GM21723 (cell line): ENCODE measurements at regions not wholly inside any gene's neighbourhood (a gene's known extent, or its start where the extent isn't known, plus 50 kb on each side); places are given as distances from the start of the nearest gene placed in this dataset.
"Not testable (repeated sequence)": the region's sequence is repeated elsewhere in the genome, so short reads cannot be mapped to it uniquely, and the experiment has no call there.

ENCODE experiments used
- ATAC-seq: cut with Tn5 transposase; IDR thresholded peaks from one replicate; pipeline ENCODE4 v1.9.1; 2021; ENCODE audit warnings: mild to moderate bottlenecking, moderate library complexity; ENCODE audit not compliant: unreplicated experiment

- ATAC-seq, result no peak
Observed at GRCh38 chr1:65020774-65021173, 54.4 kb upstream of the JAK1 start.

GRCh38 chr1:65021795-65022194 is 55.4 kb upstream of the JAK1 start:
- no peak for ATAC-seq

- ATAC-seq, result no peak
Observed at GRCh38 chr1:65022216-65022615, 55.9 kb upstream of the JAK1 start.

GRCh38 chr1:65025794-65026193 is 59.4 kb upstream of the JAK1 start:
- ATAC-seq, result no peak

GRCh38 chr1:65026235-65026634 is 59.9 kb upstream of the JAK1 start:
- no peak for ATAC-seq

- ATAC-seq, result no peak
Observed at GRCh38 chr1:65027666-65028358, 61.5 kb upstream of the JAK1 start.

- ATAC-seq, result not testable (repeated sequence)
Observed at GRCh38 chr1:65029434-65029833, 63.1 kb upstream of the JAK1 start.

GRCh38 chr1:65034879-65035278 is 68.5 kb upstream of the JAK1 start:
- not testable (repeated sequence) for ATAC-seq

- no peak for ATAC-seq
Observed at GRCh38 chr1:65036570-65037051, 70.3 kb upstream of the JAK1 start.

- no peak for ATAC-seq
Observed at GRCh38 chr1:65039066-65039465, 72.7 kb upstream of the JAK1 start.

GRCh38 chr1:65039508-65039907 is 73.2 kb upstream of the JAK1 start:
- no peak for ATAC-seq

- ATAC-seq, result no peak
Observed at GRCh38 chr1:65042467-65042866, 76.1 kb upstream of the JAK1 start.

- ATAC-seq, result no peak
Observed at GRCh38 chr1:65044411-65044810, 78.1 kb upstream of the JAK1 start.

- ATAC-seq, result no peak
Observed at GRCh38 chr1:65045022-65045817, 78.9 kb upstream of the JAK1 start.

GRCh38 chr1:65048335-65048734 is 82.0 kb upstream of the JAK1 start:
- ATAC-seq, result no peak

- ATAC-seq, result no peak
Observed at GRCh38 chr1:65049941-65050713, 83.8 kb upstream of the JAK1 start.

- ATAC-seq, result no peak
Observed at GRCh38 chr1:65050735-65051134, 84.4 kb upstream of the JAK1 start.

GRCh38 chr1:65054481-65054880 is 88.1 kb upstream of the JAK1 start:
- no peak for ATAC-seq

- no peak for ATAC-seq
Observed at GRCh38 chr1:65055747-65056146, 89.4 kb upstream of the JAK1 start.

GRCh38 chr1:65056234-65056633 is 89.9 kb upstream of the JAK1 start:
- no peak for ATAC-seq

- ATAC-seq, result no peak
Observed at GRCh38 chr1:65056866-65057265, 90.5 kb upstream of the JAK1 start.
